ENCODE measurements at regions not wholly inside any gene's neighbourhood (a gene's known extent, or its start where the extent isn't known, plus 50 kb on each side); places are given as distances from the start of the nearest gene placed in this dataset.

- no peak for DNase-seq (ENCODE audit: low read depth)
These were observed 187.1 kb upstream of the CDKN3 start for GRCh38 chr14:54209511-54210250.

GRCh38 chr14:54211551-54212308 is 185.1 kb upstream of the CDKN3 start:
- DNase-seq (ENCODE audit: low read depth): peak; percentile 74

DNA sequence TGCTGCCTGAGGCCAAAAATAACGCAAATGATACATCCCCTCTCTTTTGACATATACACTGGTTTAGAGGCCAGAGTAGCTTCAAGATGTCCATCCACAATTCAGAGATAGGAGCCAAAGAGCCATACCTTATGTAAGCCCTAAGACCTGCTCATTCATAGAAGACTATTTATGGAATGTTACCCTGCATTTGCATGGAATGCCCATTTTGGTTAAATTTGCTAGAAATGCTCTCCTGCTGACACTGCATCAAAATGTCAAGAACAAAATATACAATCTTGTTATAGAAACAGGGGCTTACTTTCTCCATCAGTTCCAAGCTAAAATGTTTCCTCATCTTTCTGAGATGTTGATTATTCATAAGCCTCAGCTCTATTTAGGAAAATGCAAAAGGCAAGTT is 183.3 kb upstream of the CDKN3 start:
- no peak for DNase-seq (ENCODE audit: low read depth)

DNA sequence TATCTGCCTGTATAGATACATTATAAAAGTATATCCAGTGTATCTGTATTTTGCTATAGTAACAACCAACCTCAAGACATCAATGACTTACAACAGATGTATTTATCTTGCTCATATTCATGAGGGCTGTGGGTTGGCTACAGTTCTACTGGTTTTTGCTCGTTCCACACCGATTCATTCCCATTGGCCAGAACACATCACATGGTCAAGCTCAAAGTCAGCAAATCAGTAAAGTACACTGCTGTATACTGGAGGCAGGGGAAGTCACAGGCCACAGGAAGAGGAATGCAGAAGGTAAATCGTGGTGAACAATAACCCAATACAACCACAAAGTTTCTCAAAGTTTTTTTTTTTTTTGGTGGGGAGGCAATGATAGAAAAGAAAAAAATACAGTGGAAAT is 180.0 kb upstream of the CDKN3 start:
- DNase-seq (ENCODE audit: low read depth): no peak

DNA sequence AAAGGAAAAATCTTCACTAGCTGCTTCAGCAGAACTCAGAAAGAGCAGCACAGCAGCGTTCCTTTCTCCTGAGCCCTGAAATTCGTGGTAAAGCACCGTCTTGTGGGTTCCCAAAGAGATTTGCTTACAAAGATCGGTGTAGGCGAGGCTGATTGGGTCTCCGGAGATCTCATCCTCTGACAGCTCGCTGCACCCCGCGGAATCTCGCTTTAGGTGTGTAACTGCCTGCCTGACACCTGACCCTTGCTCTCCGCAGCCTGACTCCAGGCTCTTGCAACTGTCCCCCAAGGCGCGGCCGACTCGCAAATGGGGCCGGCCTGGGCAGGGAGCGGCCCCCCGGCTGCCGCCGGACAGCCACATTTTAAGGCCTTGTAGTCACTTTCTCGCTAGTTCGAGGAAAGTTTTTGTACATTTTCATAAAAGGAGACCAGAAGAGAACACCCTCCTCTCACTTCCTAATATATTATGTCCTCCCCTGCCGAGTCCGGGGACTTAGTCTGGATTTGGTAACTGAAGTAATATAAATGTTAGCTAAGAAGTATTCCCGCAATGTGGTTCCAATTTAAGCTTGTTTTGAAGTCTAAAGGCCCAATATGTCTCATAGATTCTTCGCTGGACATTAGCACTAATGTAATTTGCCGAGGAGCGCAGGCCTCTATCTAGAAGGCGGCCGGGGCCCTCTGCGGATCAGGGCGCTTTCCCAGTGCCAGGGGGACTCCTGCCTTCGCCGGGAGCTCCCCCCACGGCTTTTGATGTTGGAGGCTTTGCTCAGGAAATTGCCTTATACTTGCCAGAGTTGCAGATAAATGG is 177.3 kb upstream of the CDKN3 start:
- DNase-seq (ENCODE audit: low read depth): no peak

DNA sequence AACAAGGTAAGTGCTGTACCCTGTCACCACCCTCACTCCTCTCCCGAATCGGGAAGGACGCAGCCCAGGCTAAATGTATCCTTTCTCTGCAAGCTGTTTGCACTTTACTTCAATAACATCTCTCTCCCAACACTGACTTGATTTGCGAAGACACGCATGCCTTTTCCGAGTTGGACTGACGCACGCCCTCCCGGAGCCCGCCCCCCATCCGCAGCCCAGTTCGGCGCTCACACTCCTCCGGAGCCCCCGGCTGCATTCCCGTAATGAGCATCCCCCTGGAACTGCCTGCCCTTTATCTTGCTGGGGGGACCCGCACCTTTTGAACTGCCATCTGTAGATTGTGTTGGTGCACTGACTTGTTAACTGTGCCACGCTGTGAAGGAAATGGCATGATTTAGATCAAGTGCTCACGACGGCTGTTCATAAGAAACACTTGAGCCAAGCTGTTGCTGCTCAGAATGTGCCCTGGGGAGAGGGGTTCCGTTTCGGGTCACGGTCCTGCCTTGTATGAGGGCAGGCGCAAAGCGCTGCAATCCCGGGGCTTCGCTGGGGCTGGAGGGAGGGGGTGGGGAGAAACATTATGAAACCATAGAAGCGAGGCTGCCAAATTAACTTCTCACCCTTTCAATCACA is 176.6 kb upstream of the CDKN3 start:
- no peak for DNase-seq (ENCODE audit: low read depth)

- no peak for DNase-seq (ENCODE audit: low read depth)
These were observed 175.9 kb upstream of the CDKN3 start for GRCh38 chr14:54220704-54221431.

GRCh38 chr14:54221432-54221803 is 175.4 kb upstream of the CDKN3 start:
- no peak for DNase-seq (ENCODE audit: low read depth)

GRCh38 chr14:54221971-54222370 is 174.8 kb upstream of the CDKN3 start:
- no peak for DNase-seq (ENCODE audit: low read depth)

DNA sequence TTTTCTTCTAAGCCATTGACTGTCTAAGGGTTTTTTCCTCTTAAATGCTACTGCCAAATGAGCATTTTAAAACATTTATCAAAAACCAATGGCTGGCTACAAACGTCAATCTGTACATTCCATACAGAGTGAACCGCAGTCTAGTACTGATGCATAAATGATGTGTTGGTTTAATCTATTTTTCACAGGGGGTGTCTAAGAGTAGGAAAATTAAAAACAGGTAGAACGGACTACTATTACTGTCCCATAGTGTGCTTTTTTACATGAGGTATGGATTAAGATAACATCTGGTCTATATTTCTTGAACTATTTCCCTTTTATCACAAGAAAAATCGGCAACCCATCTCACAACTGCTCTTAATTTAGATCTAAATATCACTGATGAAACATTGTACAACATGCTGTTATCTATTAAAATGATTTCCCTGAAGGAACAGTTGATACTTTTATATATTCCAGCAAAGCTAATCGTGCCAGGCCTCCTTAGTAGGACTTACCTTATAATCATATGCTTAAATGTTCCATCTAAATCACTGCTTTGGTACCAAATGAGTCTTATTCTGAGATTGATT is 172.9 kb upstream of the CDKN3 start:
- no peak for DNase-seq (ENCODE audit: low read depth)

DNA sequence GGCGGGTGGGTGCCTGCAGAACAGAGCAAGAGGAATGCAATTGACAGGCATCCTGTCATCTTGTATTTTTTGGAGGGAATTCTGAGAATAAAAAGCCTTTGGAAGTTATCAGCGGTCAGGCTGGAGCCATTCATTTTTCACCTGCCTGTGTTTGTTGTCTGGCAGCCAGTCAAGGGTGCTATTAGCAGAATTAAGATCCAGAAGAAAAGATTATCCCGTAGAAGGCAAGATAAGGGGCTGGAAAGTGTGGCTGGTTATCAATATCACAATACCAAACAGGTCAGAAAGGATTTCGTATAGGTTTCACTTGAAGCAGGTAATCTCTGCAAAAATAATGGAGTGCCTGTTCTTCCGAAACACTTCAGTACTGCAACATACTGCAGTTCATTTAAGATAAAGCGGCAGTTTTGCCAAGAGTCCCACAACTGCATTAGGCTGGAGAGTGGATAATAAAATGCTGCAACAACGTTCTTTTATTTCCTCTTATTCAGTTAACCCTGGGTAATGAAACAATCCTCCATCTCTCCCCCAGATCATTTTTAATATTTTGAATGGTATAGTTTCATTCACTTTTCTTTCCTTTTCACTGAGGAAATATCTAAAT is 171.2 kb upstream of the CDKN3 start:
- no peak for DNase-seq (ENCODE audit: low read depth)

GRCh38 chr14:54226103-54226502 is 170.7 kb upstream of the CDKN3 start:
- DNase-seq (ENCODE audit: low read depth): peak; percentile 63

DNA sequence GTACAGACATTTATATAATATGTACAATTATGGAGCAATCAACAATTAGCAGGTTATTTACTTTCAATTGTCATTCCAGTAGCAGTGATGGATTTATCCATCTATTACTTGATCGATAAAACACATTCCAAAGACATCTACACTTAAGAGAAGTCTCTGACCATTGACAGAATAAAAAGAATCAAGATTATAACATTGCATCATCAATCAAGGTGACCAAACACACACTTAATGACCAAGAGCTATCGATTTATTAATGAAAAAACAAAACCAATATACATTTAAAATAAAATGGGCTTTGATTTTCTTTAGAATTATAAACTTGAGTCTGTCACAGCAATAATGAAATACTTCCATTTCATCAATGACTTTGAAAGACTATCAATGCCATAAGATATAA is 170.2 kb upstream of the CDKN3 start:
- DNase-seq (ENCODE audit: low read depth): no peak

DNA sequence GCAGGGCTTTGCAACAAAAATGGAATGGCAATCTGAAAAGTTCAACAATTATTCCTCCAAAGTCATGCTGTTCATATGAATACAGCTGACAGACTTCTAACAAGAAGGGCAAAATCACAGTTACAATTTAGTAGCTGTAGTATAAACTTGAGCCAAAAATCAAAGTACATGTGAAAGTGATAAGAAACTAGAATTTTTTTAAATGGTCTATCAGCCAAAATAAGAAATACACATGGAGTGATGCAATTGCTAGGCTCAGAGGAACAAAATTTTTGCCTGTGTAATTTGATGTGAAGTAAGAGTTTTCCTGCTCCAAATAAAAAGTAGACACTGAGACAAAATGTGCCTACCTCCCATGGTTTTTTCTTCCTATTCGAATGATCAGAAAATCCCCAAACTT is 167.7 kb upstream of the CDKN3 start:
- no peak for DNase-seq (ENCODE audit: low read depth)

- no peak for DNase-seq (ENCODE audit: low read depth)
These were observed 166.2 kb upstream of the CDKN3 start for GRCh38 chr14:54230645-54231044.

GRCh38 chr14:54232735-54233134 is 164.1 kb upstream of the CDKN3 start:
- no peak for DNase-seq (ENCODE audit: low read depth)

DNA sequence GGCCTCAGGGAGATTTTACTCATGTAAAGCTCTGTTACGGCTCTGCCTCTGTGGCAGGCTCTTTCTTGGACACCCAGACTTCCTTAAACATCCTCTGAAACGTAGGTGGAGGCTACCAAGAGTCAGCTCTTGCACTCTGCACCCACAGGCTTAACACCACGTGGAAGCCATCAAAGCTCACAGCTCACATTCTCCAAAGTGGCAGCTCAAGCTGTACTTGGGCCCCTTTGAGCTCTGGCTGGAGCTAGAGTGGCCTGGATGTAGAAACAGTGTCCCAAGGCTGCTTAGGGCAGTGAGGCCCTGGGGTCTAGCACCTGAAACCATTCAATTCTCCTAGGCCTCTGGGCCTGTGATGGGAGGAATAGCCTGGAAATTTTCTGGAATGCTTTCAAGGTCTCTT is 155.3 kb upstream of the CDKN3 start:
- no peak for DNase-seq (ENCODE audit: low read depth)

GRCh38 chr14:54251356-54251755 is 145.5 kb upstream of the CDKN3 start:
- DNase-seq (ENCODE audit: low read depth): no peak

DNA sequence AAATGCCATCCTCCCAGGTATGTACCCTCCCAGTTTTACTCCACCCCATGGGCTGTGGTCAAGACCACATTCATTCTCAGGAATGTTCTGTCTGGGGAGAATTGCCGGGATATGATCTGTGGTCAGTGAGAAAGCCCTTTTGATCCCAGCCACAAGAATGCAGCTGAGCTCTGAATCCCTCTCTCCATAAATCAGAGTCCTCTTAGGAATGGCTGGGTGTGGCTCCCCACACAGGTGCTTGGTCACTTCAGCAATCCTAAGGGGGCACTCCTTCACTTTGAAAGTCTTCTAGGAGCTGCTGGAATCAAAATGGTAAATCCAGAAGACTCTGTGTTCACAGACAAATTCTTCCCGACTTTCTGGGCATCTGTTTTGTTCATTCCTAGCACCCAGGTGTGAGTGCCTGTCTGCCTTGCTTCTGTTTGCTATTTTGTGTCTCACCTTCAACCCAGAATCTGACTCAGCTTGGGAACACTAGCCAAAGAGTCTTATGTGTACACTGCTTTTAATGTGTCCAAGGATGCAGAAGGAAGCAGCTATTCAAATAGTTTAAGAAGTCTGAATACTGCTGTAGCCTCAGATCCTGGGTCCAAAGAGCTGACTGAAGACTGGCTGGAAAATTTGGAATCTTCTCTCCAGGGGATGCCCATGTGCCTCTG is 144.6 kb upstream of the CDKN3 start:
- DNase-seq (ENCODE audit: low read depth): no peak

DNA sequence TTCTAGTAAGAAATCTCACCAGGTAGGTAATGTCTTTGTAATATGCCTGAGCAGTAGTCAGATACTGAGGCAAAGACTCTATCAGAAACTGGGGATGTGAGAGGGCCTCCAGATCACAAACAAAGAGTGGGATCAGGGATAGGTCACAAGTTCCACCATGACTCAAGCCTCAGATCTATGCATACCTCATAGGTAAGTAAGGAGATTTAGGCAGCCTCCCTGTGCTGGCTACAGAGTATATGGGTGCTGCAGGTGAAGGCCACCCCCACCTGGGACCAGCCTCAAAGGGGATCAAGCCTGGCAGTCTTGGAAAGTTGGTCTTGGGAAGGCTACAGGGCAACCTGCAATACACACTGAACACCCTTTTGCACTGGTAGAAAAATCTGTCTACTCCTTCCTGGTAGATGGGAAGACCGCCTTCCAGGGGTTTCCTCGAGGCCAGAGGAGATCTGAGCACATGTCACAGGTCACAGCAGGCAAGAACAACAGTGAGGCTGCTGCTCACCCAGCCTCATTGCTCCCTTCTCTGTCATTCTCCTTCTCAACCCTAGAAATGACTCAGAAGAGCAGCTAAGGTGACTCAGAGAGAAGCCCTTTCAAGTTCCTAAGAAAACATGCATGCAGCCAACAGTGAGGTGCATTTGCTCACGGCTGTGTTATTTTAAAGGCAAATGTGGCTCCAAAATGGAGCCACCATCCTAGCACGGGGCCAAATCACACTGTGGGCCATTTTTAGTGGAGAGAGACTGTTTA is 143.4 kb upstream of the CDKN3 start:
- DNase-seq (ENCODE audit: low read depth): peak; percentile 24

Measured in fibroblast of the conjunctiva (primary cell).